Glutamatergic neuron (in vitro differentiated cells): ENCODE measurements at regions not wholly inside any gene's neighbourhood (a gene's known extent, or its start where the extent isn't known, plus 50 kb on each side); places are given as distances from the start of the nearest gene placed in this dataset.

ENCODE experiments used
- DNase-seq: peaks from one replicate; pipeline ENCODE4 v3.0.0; 2022
- H3K27ac Mint-ChIP-seq: one replicate; pipeline ENCODE4 v1.8.0; 2020; ENCODE audit warnings: mild to moderate bottlenecking, mixed read lengths, inconsistent platforms; ENCODE audit not compliant: unreplicated experiment
- H3K27me3 Mint-ChIP-seq: one replicate; pipeline ENCODE4 v1.8.0; 2020; ENCODE audit warnings: mild to moderate bottlenecking, moderate library complexity, mixed read lengths, inconsistent platforms; ENCODE audit not compliant: unreplicated experiment
- H3K36me3 Mint-ChIP-seq: one replicate; pipeline ENCODE4 v1.8.0; 2020; ENCODE audit warnings: mild to moderate bottlenecking, mixed read lengths, inconsistent platforms; ENCODE audit not compliant: unreplicated experiment
- H3K4me1 Mint-ChIP-seq: one replicate; pipeline ENCODE4 v1.8.0; 2020; ENCODE audit warnings: mild to moderate bottlenecking, low read depth, mixed read lengths, inconsistent platforms; ENCODE audit not compliant: unreplicated experiment
- H3K4me3 Mint-ChIP-seq: one replicate; pipeline ENCODE4 v1.8.0; 2020; ENCODE audit warnings: mild to moderate bottlenecking, mixed read lengths, inconsistent platforms; ENCODE audit not compliant: unreplicated experiment
- H3K9me3 Mint-ChIP-seq: one replicate; pipeline ENCODE4 v1.8.0; 2020; ENCODE audit warnings: mild to moderate bottlenecking, moderate library complexity, mixed read lengths, inconsistent platforms; ENCODE audit not compliant: unreplicated experiment
- TF ChIP-seq, protein P1 (sequence below): fragments of 200-600 bp; sonication (generic); IDR thresholded peaks from one replicate; pipeline ENCODE4 v1.5.0; 2021; ENCODE audit not compliant: partially characterized antibody, unreplicated experiment

DNA sequence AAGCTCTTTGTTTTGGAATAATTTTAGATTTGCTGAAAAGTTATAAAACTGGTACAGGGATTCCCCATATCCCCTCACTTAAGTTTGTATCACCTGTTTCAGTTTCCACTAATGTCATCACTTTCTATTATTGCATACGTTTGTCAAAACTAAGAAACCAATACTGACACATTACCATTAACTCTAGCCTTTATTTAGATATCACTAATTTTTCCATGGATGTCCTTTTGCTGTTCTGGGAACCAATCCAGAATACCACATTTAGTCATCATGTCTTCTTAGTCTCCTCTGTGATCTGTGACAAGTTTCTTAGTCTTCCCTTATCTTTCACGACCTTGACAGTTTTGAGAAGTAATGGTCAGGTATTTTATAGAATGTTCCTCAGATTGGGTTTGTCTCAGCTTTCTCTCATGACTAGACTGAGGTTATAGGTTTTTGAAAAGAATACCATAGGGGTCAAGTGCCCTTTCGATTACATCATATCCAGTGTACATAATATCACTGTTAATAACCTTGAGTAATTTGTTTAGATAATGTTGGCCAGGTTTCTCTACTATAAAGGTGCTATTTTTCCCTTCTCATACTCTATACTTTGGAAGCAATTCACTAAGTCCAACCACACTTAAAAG lies 51.9 kb upstream of the NMUR2 start:
- Mint-ChIP-seq H3K27me3 (no peaks in the 10 kb centered on the region), H3K4me1 (peaks cover 8% of the 10 kb centered on the region), H3K36me3 (no peaks in the 10 kb centered on the region), H3K4me3 (no peak overlapping the region), H3K27ac (no peak overlapping the region), H3K9me3 (no peaks in the 10 kb centered on the region)
- DNase-seq = no peak
- TF ChIP-seq, protein P1, sequence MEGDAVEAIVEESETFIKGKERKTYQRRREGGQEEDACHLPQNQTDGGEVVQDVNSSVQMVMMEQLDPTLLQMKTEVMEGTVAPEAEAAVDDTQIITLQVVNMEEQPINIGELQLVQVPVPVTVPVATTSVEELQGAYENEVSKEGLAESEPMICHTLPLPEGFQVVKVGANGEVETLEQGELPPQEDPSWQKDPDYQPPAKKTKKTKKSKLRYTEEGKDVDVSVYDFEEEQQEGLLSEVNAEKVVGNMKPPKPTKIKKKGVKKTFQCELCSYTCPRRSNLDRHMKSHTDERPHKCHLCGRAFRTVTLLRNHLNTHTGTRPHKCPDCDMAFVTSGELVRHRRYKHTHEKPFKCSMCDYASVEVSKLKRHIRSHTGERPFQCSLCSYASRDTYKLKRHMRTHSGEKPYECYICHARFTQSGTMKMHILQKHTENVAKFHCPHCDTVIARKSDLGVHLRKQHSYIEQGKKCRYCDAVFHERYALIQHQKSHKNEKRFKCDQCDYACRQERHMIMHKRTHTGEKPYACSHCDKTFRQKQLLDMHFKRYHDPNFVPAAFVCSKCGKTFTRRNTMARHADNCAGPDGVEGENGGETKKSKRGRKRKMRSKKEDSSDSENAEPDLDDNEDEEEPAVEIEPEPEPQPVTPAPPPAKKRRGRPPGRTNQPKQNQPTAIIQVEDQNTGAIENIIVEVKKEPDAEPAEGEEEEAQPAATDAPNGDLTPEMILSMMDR = no peak

- peak; percentile 16 for DNase-seq
- TF ChIP-seq, protein P1 = no peak
- no peaks in the 10 kb centered on the region for H3K36me3 Mint-ChIP-seq
- no peak overlapping the region for H3K4me3 Mint-ChIP-seq
- H3K27ac Mint-ChIP-seq = peak overlapping the region; percentile 2
- H3K4me1 Mint-ChIP-seq = peaks cover 11% of the 10 kb centered on the region
- H3K9me3 Mint-ChIP-seq = no peaks in the 10 kb centered on the region
- H3K27me3 Mint-ChIP-seq = no peaks in the 10 kb centered on the region
Observed at GRCh38 chr5:152462021-152462721, 57.1 kb upstream of the NMUR2 start.

DNA sequence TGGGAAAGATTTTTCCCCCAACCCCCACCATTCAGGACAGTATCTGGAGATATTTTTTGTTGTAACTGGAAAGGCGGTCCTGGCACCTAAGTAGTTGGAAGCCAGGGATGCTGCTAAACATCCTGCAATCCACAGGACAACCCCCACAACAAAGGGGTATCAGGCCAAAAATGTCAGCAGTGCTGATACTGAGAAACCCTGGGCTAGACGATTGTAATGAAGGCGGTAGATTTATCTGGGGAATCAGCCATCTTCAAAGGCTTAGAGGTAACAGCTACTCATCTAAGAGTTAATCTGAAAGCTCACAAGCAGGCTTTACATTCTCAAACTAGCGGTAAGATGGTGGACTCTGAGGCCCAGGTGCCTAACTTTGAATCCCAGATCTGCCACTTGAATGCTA lies 59.0 kb upstream of the NMUR2 start:
- no peaks in the 10 kb centered on the region for H3K9me3 Mint-ChIP-seq
- DNase-seq = no peak
- no peak overlapping the region for H3K27ac Mint-ChIP-seq
- no peaks in the 10 kb centered on the region for H3K36me3 Mint-ChIP-seq
- no peak overlapping the region for H3K4me3 Mint-ChIP-seq
- H3K27me3 Mint-ChIP-seq = no peaks in the 10 kb centered on the region
- peaks cover 11% of the 10 kb centered on the region for H3K4me1 Mint-ChIP-seq
- TF ChIP-seq, protein P1 = no peak

DNA sequence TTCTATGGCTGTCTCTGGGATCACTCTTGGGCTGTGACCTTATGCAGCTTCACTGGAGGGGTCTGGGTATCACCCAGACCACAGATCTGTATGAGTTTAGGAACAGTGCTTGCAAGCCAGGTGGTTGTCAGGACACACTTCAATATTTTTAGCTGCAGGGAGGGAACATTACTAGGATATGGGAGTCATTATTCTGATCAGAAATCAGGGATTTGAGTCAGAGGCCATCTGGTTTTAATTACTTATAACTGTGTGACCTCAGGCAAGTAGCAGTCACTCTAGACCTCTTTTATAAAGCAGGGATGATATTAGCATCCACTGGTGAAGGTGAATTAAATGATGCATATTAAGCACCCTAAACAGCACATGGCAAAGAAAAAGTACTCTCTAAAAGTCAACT lies 60.1 kb upstream of the NMUR2 start:
- H3K9me3 Mint-ChIP-seq = no peaks in the 10 kb centered on the region
- no peak overlapping the region for H3K27ac Mint-ChIP-seq
- H3K27me3 Mint-ChIP-seq = no peaks in the 10 kb centered on the region
- TF ChIP-seq, protein P1 = no peak
- no peaks in the 10 kb centered on the region for H3K36me3 Mint-ChIP-seq
- H3K4me3 Mint-ChIP-seq = no peak overlapping the region
- H3K4me1 Mint-ChIP-seq = peaks cover 11% of the 10 kb centered on the region
- DNase-seq = no peak

DNA sequence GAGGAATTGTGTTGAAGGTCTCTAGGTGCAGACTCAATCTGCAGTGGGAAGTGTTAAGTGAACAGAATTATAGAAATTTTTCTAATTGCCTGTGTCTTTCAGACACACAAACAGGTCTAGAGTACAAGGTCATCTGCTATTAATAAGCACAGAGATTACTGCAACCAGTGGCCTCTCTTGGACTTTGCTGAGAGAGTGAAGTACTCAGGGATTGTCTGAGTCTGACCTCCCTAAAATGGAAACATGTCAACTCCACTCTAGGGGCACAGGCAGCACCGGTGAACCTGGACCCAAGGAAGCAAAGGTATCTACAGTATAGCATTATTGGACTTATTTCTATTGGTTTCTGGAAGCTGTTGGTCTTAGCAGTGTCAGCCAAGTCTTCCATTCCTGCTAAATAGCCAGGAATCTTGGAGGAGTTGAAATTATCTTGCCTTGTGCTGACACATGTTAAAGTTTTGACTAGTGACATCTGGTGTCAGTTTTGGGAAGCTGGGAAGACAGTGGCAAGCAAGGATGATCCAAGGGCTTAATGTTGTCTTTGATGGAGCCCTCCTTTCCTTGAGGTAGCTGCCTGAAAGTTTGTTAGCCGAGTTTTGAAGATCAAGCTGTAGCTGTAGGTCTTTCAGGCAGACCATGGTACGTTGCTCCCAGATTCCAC lies 61.1 kb upstream of the NMUR2 start:
- H3K36me3 Mint-ChIP-seq = no peaks in the 10 kb centered on the region
- no peak for DNase-seq
- no peak overlapping the region for H3K27ac Mint-ChIP-seq
- peaks cover 2% of the 10 kb centered on the region for H3K27me3 Mint-ChIP-seq
- H3K4me3 Mint-ChIP-seq = no peak overlapping the region
- H3K9me3 Mint-ChIP-seq = no peaks in the 10 kb centered on the region
- TF ChIP-seq, protein P1 = no peak
- peaks cover 11% of the 10 kb centered on the region for H3K4me1 Mint-ChIP-seq
